Choroid plexus epithelial cell (primary cell): ENCODE measurements at regions not wholly inside any gene's neighbourhood (a gene's known extent, or its start where the extent isn't known, plus 50 kb on each side); places are given as distances from the start of the nearest gene placed in this dataset.

Source experiments
- DNase-seq: peaks from one replicate; pipeline ENCODE4 v3.0.0-alpha.2; 2010; ENCODE audit warnings: low read depth
- H3K4me3 ChIP-seq: 2 replicates; pipeline ENCODE4 v1.5.1; 2011; ENCODE audit warnings: low read depth, mild to moderate bottlenecking, control low read depth, low read length, moderate library complexity
- CTCF ChIP-seq: conservative IDR thresholded peaks from 2 replicates; pipeline ENCODE4 v1.5.1; 2011; ENCODE audit warnings: low read depth, mild to moderate bottlenecking, control low read depth, inconsistent platforms, low read length, moderate library complexity

- TF ChIP-seq CTCF = no peak
- no peak overlapping the region for H3K4me3 ChIP-seq
- no peak for DNase-seq
These were observed 225.1 kb upstream of the ADGRB3 start for GRCh38 chr6:68410021-68410420.

- no peak overlapping the region for H3K4me3 ChIP-seq
- DNase-seq = no peak
- no peak for TF ChIP-seq CTCF
These were observed 234.7 kb upstream of the ADGRB3 start for GRCh38 chr6:68400396-68400795.

- DNase-seq = no peak
- no peak for TF ChIP-seq CTCF
- no peak overlapping the region for H3K4me3 ChIP-seq
These were observed 243.1 kb upstream of the ADGRB3 start for GRCh38 chr6:68391953-68392352.

GRCh38 chr6:68372991-68373390 is 262.1 kb upstream of the ADGRB3 start:
- no peak for TF ChIP-seq CTCF
- no peak overlapping the region for H3K4me3 ChIP-seq
- no peak for DNase-seq

- TF ChIP-seq CTCF = no peak
- no peak overlapping the region for H3K4me3 ChIP-seq
- no peak for DNase-seq
These were observed 266.2 kb upstream of the ADGRB3 start for GRCh38 chr6:68368845-68369244.

GRCh38 chr6:68364271-68364805 is 270.7 kb upstream of the ADGRB3 start:
- no peak overlapping the region for H3K4me3 ChIP-seq
- peak; percentile 4 for DNase-seq
- TF ChIP-seq CTCF = no peak

- peak; percentile 77 for TF ChIP-seq CTCF
- H3K4me3 ChIP-seq = no peak overlapping the region
- peak; percentile 74 for DNase-seq
These were observed 291.2 kb upstream of the ADGRB3 start for GRCh38 chr6:68343901-68344300.
